BJ (cell line): ENCODE measurements at regions not wholly inside any gene's neighbourhood (a gene's known extent, or its start where the extent isn't known, plus 50 kb on each side); places are given as distances from the start of the nearest gene placed in this dataset.

Source experiments
- CTCF ChIA-PET: fragments of 350-600 bp; formaldehyde crosslinking; extraction: SDS; loops from one replicate; lab custom pipeline; 2021; ENCODE audit warnings: antibody characterized with exemption, inconsistent platforms; lab: Yijun Ruan, JAX
- POLR2A ChIA-PET: fragments of 300-600 bp; sonication (Branson Sonifier 250); formaldehyde crosslinking; extraction: SDS; loops from one replicate; lab custom pipeline; 2021; ENCODE audit warnings: antibody characterized with exemption; lab: Charles Lee
- DNase-seq: peaks from one replicate; pipeline ENCODE4 v3.0.0-alpha.2; 2011; ENCODE audit warnings: low read depth
- H3K27me3 ChIP-seq: 2 replicates; pipeline ENCODE4 v1.6.0; 2011; ENCODE audit warnings: low read length; ENCODE audit not compliant: control insufficient read depth, insufficient read depth
- H3K36me3 ChIP-seq: 2 replicates; pipeline ENCODE4 v1.5.1; 2011; ENCODE audit warnings: low read length; ENCODE audit not compliant: control insufficient read depth, insufficient read depth
- H3K4me3 ChIP-seq: 2 replicates; pipeline ENCODE4 v1.5.1; 2011; ENCODE audit warnings: low read depth, mild to moderate bottlenecking, control low read depth, low read length
- CTCF ChIP-seq: IDR thresholded peaks from 2 replicates; pipeline ENCODE4 v1.5.1; 2011; ENCODE audit warnings: low read depth, mild to moderate bottlenecking, control low read depth, inconsistent platforms, low read length, moderate library complexity; ENCODE audit not compliant: insufficient read depth

- TF ChIP-seq CTCF, result no peak
- ChIA-PET POLR2A (no interaction called here), CTCF (no interaction called here)
- Histone ChIP-seq H3K27me3 (no peaks in the 10 kb centered on the region; the same call in none of the 2 replicates), H3K36me3 (no peaks in the 10 kb centered on the region), H3K4me3 (no peak overlapping the region)
- no peak for DNase-seq
Measured at GRCh38 chr18:27824275-27824674, 352.7 kb downstream of the CDH2 start.

GRCh38 chr18:27823053-27823452, 353.9 kb downstream of the CDH2 start:
- ChIA-PET POLR2A (no interaction called here), CTCF (no interaction called here)
- Histone ChIP-seq H3K36me3 (no peaks in the 10 kb centered on the region), H3K27me3 (no peaks in the 10 kb centered on the region; the same call in none of the 2 replicates), H3K4me3 (no peak overlapping the region)
- DNase-seq, result no peak
- TF ChIP-seq CTCF, result no peak

- H3K27me3 ChIP-seq, result peaks cover 4% of the 10 kb centered on the region
- CTCF ChIA-PET, result no interaction called here
- DNase-seq, result no peak
- TF ChIP-seq CTCF, result no peak
- POLR2A ChIA-PET, result interaction anchor here (0.5 kb wide), 1 partner anchor 9 kb away, joined by 4 read pairs; no protein-coding TSS in a partner anchor
- no peak overlapping the region for H3K4me3 ChIP-seq
- no peaks in the 10 kb centered on the region for H3K36me3 ChIP-seq
Measured at GRCh38 chr18:27808683-27809082, 368.2 kb downstream of the CDH2 start.

- no peak for TF ChIP-seq CTCF
- H3K27me3 ChIP-seq, result peaks cover 7% of the 10 kb centered on the region
- peak; percentile 14 for DNase-seq
- H3K4me3 ChIP-seq, result no peak overlapping the region
- ChIA-PET POLR2A (no interaction called here), CTCF (no interaction called here)
- H3K36me3 ChIP-seq, result no peaks in the 10 kb centered on the region
Measured at GRCh38 chr18:27803957-27804356, 373.0 kb downstream of the CDH2 start.

- no peak for DNase-seq
- ChIA-PET CTCF (no interaction called here), POLR2A (no interaction called here)
- Histone ChIP-seq H3K27me3 (peaks cover 4% of the 10 kb centered on the region; the same call in 1 of the 2 replicates), H3K36me3 (no peaks in the 10 kb centered on the region), H3K4me3 (no peak overlapping the region)
- no peak for TF ChIP-seq CTCF
Measured at GRCh38 chr18:27797484-27797883, 379.4 kb downstream of the CDH2 start.
